Panc1 (cell line): ENCODE measurements at regions not wholly inside any gene's neighbourhood (a gene's known extent, or its start where the extent isn't known, plus 50 kb on each side); places are given as distances from the start of the nearest gene placed in this dataset.

Source experiments
- CTCF ChIP-seq: fragments of 450-650 bp; IDR thresholded peaks from 2 replicates; pipeline ENCODE4 v1.5.1; 2017; ENCODE audit warnings: mild to moderate bottlenecking
- POLR2AphosphoS5 ChIP-seq: IDR thresholded peaks from 2 replicates; pipeline ENCODE4 v1.6.1; 2012; ENCODE audit warnings: mild to moderate bottlenecking, low read depth, low read length, moderate library complexity
- SIN3A ChIP-seq: IDR thresholded peaks from 2 replicates; pipeline ENCODE4 v1.6.1; 2012; ENCODE audit warnings: low read depth, mild to moderate bottlenecking, low read length, moderate library complexity, borderline replicate concordance; ENCODE audit not compliant: insufficient read depth

- TF ChIP-seq CTCF, result no peak
- TF ChIP-seq SIN3A, result no peak
- no peak for TF ChIP-seq POLR2AphosphoS5
These were observed 407.7 kb upstream of the SLC8A1 start for GRCh38 chr2:40859617-40860016.
